ENCODE measurements at regions not wholly inside any gene's neighbourhood (a gene's known extent, or its start where the extent isn't known, plus 50 kb on each side); places are given as distances from the start of the nearest gene placed in this dataset.

DNA sequence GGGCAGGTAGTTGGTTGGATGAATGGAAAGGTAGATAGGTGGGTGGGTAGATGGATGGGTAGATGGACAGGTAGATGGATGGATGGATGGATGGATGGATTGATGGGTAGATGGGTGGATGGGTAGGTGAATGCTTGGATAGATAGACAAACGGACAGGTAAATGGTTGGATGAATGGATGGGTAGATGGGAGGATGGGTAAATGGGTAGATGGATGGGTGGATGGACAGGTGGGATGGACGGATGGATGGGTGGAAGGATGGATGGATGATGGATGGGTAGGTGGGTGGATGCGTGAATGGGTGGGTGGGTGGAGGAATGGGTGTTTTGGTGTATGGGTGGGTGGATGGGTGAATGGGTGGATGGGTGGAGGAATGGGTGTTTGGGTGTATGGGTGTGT is 50.1 kb upstream of the ASAP2 start:
- no peak for DNase-seq (ENCODE audit: low read depth)

DNA sequence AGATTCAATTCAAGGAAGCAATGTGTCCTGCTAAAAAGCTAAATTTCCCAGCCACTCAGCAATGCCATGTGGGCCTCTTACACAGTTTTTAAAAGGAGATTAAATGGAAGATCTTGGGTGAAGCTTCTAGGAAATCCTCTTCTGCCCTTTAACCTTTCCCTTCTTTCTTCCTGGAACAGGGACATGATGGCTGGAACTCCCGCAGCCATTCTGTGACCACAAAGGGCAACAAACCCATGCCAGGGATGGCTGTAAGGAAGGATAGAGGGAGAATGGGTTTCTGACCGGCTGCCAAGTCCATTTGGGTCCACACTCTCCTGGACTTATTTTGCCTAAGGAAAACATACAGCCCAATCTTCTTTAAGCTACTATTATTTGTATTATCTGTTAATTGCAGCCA is 52.6 kb upstream of the ASAP2 start:
- no peak for DNase-seq (ENCODE audit: low read depth)

DNA sequence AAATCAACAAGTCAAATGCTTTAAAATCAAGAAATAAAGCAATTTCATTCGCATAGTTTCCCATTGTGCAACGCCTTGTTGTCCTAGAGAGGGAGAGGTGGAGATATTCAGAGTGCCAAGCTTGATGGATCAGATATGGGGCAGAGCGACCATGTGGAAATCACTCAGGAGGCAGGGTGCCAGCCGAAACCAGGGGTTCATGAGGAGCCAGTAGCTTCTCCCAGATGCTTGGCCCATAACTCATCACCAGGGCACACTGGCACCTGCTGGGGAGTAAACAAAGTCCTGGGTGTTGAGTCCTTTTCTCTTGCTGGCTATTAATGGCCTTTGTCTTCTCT is 53.0 kb upstream of the ASAP2 start:
- no peak for DNase-seq (ENCODE audit: low read depth)

DNA sequence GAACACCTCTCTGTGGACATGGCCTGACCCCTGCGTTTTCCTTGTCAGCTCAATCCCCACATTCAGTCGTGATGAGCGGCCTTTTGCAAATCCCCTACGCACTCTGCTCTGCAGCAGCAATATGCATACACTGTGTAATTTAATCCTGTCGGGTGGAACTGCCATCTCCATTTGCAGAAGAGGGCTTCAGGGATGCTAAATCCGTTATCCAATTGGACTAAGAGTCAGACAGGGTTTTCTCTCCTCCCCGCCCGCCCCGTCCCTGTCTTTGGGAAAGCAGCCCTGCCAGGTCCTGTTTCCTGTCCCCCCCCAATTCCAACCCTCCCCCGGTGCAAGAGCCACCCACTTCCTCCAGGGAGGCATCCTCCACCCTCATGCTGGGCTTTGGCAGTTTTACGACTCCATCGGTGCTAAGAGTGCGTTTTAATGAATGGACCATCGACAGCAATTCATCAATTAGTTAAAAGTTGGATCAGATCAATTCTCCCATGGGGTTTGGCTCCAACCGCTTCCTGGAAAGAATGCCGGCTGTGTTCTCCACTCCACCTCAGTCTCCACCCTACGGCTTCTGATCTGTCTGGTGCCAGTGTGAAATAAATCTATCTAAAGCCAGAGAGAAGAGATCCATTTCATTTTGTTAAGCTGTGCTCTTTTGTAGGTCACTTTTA is 53.5 kb upstream of the ASAP2 start:
- no peak for DNase-seq (ENCODE audit: low read depth)

DNA sequence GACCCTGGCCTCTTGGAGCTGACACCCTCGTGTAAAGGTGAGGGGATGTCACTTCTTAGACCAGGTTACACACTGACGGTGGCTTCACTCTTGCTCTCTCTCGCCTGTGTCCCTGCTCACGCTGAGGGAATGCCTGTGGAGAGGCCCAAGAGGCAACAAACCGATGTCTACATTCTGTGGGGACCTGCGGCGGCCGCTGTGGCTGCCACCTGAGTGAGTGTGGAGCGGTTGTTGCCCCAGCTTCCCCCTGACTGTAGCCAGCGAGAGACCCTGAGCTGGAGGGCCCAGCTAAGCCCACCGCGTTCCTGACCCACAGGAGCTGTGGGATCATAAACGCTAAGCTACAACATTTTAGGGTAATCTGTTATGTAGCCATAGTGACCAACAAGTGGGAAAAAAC is 55.7 kb upstream of the ASAP2 start:
- no peak for DNase-seq (ENCODE audit: low read depth)

DNA sequence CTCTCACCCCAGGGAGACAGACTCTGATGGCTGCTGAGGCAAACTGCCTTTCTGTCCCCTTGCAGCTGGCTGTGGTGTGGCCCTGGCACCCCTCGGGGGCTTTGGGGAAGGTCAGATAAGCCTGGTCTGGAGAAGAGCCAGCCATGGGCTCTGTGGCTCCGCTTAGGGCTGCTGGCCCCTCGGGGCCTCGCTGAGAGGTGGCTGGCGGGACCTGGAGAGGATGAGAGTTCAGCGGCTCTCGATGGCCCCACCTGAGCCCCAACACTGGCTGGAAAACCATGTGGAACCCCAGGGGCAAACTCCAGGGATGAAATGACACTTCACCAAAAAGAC is 56.1 kb upstream of the ASAP2 start:
- no peak for DNase-seq (ENCODE audit: low read depth)

DNA sequence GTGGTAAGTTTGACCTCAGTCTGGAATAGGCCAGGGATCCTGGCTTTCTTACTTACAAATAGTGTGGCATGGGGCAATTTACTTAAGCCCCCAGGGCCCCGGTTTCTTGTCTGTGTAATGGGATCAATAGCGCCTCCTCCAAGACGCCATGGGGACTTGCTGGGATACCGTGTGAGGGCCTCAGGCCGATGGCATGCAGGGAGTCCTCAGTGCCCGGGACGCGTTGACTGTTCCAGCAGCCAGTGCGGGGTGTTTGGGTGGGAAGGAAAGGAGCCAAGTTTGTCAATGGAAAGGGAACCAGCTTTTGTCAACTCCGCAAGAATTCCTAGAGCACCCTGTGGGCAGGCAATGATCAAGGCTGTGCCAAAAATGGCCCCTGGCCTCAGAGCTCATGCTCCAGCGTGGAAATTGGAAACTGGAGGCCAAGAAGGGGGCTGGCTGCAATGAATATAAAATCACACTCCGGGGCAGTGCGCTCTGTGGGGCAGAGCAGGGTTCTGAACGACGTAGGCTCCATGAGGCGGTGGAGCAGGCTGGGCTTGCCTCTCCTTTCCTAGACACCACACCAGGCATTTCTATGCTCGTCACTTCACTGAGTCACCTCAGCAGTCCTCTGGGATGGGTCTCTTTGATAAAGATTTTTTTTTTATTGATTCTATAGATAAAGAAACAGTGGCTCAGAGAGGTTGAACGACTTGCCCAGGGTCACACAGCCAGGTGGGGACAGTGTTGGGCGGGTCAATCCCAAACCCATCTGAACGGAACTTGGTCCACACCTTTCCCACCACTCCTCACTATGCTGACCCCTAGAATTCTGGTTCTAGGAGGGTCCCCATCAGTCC is 56.7 kb upstream of the ASAP2 start:
- no peak for DNase-seq (ENCODE audit: low read depth)

DNA sequence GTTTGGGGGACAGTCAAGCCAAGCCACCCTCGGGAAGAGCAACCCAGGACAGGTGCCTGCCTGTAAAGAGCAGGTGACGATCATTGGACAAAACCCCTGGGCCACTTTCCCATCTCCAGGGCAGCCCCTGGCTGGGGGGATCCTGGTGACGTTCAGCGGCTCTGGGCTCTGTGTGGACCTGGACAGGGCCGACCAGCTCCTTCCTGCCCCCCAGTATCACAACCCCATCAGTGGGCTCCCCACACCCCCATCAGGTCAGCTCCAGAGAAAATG is 57.3 kb upstream of the ASAP2 start:
- DNase-seq (ENCODE audit: low read depth) = no peak

DNA sequence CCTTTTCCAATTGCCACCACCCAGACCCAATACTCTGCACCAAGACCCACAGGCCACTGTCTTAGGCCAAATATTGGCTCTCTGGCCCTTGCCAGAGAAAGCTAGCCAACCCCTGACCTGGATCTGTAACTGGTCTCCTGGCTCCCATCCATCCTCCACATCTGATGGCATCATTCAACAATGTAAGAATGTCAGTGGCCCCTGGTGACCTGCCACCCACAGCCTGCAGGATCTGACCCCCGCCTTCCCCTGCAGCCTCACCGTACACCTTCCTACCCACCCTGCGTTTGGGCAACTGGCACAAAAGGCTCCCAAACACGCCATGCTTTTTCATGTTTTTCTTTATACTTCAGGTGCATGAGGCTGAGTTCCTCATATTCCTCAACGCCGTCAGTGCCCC is 60.0 kb upstream of the ASAP2 start:
- DNase-seq (ENCODE audit: low read depth) = no peak

DNA sequence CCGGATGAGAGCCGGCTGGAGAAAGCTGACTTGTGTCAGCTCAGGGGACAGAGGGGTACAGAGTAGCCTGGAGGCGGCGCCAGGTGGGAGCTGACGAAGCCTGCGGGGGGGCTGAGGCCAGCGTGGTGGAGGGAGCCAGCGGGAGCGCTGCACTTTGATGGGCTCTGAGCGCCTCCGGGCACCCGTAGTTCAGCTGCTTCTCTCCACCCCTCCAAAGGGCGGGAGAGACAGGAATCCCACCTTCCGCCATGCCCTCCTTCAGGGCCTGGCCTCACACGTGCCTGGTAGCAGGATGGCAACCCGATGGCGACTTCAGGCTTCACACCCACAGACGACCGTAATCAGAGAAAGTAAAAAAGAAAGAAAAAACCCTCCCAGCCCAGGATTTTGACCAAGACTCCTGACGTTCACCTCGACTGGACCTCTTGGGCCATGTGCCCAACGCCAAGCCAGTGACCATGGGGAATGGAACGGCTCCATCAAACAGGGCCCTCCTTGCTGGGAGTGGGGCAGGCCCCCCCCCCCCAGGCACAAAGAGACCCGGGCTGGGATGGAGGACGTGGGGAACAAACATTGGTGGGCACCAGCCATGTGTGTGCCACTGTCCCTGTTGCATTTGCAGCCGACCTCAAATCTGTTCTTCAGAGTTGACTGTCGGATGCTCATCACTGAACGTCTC is 60.7 kb upstream of the ASAP2 start:
- no peak for DNase-seq (ENCODE audit: low read depth)

DNA sequence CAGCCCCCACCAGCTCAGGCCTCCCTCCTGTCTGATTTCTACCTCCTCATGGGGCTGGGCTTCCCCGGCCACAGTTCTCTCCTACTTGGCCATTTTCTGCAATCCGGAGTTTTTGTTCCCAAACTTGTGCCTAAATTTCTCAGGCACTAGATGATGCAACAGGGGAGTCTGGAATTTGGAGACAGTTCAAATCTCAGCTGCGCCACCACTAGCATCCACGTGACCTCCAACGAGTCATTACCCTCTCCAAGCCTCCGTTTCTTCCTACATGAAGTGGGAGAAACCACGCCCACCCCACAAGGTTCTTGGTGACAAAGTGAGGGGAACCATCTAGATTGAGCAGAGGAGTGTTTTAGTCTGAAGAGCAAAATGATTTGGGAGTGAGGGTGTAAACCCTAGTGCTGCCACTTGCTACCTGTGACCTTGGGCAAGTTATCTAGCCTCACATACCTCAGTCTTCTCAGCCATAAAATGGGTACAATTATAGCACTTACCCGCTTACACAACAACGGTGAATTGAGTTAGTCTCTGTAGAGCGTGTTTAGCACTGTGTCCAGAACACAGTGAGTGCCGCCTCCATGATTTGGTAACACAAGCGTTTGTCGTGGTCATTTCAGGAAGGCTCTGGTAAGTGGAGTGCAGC is 61.4 kb upstream of the ASAP2 start:
- DNase-seq (ENCODE audit: low read depth) = no peak

DNA sequence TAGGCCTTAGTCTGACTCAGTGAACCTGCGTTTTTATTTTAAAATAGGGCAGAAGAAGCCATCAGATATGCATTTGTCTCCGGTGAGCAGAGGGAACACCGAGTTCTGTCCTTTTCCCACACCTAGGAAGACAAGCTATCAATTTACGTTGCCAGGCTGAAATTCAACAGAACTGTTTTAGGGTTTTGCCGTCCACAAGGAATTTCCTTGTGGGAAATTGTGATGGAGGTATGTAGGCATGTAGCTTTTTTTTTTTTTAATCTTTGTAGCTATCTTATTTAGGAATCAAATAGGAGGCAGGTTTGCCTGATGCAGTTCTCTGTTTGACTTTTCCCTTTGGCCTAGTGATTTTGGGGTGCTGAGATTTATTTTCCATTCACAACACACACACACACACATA is 62.0 kb upstream of the ASAP2 start:
- no peak for DNase-seq (ENCODE audit: low read depth)

DNA sequence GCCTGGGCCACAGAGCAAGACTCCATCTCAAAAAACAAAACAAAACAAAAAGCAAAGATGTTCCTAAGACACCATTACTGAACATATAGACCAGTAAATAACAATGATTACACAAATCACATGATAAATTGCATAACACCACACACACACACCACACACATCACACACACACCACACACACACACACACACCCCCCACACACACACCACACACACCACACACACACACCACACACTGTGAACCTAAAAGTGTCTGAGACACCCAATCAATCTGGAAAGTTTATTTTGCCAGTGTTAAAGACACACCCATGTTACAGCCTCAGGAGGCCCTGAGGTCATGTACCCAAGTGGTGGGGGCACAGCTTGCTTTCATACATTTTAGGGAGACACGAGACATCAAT is 62.6 kb upstream of the ASAP2 start:
- no peak for DNase-seq (ENCODE audit: low read depth)

DNA sequence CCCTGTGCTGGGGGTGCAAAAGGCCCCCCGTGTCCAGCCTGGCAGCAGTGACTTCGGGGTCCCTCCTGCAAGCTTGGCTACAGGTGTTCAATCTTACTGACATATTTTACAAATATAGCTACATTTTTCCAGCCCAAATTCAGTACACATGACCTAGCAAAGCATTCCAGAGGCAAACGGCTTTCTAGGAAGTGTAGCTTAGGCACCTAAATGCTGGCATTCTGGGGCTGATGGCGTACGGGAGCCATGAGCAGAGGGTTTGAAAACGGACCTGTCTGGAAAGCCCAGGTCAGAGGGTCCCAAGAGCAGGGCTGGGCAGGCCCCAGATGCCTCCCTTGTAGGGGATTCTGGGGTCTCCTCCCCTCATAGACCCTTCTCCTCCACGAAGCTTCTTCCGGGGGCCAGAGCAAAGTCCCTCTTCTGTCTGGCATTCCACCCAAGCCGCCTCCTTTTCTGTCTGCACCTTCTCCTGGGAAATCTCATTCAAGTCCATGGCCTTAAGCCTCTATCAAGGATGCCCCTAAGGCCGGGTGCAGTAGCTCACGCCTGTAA is 63.3 kb upstream of the ASAP2 start:
- DNase-seq (ENCODE audit: low read depth) = no peak

DNA sequence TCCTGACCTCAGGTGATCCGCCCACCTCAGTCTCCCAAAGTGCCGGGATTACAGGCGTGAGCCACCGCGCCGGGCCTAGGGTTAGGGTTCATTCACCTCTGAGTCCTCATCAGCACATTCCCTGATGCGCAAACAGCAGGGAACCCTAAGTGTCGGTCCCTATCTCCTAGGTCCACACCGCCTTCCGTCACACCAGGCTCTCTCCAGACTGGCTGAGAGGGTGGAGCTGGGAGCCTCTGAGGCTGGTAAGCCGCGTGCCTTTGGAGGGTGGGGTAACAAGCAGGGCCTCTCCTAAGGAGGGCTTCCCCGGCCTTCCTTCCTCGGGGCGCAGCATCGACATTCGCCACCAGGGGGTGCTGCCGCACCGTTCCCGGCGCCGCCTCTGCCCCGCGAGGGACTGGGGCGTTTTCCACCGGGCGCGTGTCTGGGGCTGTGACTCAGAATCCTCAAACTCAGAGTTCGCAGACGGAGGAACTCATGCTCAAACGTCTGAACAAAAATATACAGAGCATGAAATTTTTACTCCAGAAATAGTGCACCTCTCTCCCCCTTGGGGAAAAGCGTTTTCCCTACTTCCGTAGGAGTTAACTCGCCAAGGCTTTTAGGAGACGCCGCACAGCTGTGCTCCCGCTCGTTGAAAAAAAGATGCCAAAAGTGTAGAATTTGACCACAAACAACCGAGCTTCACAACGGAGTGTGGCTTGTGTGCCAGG is 63.9 kb upstream of the ASAP2 start:
- peak; percentile 71 for DNase-seq (ENCODE audit: low read depth)

DNA sequence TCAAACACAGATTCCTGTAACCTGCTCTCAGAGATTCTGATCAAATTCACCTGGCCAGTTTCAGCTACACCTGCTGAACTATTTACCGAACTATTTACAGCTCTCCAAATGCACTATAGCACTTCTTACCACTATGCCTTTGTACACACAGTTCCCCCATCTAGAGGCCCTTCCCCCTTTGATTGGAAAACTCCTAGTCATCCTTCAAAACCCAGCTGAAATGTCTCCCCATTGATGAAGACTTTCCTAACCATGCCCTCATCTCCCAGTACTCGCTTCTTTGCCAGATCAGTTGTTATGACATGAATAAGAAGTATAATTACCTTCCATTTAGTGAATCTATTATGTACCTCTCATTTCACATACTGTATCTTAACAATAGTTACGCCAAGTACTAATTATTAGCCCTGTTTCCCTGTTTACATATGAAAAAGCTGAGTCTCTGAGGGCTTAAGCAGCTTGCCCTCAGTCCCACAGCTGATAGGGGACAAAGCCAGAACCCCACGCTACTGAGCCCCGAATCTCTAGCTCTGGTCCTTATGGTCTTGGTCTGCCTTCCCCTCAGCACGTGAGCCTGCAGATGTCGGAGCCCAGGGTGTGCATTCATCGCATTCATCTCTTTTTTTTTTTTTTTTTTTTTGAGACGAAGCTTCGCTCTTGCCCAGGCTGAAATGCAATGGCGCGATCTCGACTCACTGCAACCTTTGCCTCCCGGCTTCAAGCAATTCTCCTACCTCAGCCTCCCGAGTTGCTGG is 64.7 kb upstream of the ASAP2 start:
- DNase-seq (ENCODE audit: low read depth) = no peak

DNA sequence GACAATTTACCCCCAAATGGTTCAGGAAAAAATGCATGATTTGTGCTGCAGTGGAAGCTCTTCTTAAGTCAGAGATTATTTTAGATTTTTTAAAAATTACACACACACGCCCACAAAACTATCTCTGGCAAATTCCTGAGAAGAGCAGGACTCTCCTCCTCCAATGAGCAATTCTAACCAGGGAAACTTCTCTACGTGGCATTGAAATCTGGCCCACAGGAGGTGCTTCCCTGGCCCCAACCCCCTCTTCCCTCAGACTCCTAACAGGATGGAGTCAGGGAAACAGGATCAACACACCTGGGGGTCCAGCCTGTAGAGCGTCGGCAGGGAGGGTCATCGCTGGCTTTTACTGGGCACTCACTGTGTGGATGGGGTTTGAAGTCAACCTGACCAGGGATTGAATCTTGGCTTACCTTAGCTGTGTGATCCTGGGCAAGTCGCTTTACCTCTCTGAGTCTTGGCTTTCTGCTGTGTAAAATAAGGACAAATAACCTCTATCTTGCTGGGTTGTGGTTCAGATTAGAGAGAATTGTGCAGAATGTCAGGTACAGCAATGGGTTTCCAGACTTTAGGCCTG is 65.4 kb upstream of the ASAP2 start:
- no peak for DNase-seq (ENCODE audit: low read depth)

DNA sequence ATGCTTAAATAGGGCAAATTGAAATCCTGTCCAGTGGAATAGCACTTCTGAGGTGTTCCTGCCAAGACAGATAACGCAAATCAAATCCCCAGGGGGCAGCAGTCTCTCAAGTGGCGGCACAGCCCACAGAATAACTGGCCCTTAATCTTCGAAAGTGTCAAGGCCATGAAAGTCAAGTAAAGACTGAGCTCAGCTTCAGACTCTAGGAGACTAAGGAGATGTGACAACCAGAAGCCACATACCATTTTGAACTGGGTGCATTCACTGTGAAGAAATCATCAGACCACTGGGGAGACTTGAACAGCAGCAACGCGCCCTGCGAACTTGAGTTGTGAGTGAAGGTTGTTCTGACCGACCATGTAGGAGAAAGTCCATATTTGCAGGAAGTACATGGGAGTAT is 66.0 kb upstream of the ASAP2 start:
- DNase-seq (ENCODE audit: low read depth) = no peak

DNA sequence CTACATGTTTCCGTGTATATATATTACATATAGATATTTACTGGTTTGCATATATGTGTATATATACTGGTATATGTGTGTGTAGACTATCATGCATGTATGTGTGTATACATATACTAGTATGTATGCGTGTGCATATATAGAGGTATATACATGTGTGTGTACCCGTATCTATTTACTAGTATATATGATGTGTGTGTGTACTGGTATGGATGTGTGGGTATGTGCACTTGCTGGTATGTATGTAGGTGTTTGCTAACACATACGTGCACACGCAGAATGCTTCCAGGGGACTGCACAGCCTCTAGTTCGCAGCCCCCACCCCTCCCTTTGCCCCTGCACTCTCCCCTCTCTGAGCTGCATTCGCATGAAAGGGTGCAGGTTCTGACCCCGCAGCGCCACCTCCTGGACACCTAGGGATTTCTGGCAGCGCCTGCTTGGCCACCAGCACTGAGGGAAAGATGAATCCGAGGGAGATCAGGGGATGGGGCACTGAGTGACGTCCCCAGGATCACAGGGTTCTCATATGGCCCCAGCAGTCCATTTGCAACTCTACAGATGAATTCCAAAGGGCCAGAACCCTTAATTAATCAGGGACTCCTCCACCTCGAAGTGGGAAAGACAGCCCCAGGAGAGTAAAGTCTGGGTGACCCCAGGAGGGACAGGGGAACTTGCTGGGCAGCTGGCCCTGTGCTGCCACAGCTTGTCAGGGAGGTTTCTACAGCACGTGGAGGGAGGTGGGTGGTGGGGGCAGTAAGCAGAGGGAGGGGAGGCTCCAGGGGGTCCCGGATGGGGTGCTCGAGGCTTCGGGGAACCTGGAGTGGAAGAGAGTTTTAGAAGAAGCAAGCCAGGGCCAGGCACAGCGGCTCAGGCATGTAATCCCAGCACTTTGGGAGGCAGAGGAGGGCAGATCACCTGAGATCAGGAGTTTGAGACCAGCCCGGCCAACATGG is 66.8 kb upstream of the ASAP2 start:
- peak; percentile 31 for DNase-seq (ENCODE audit: low read depth)
